SJCRH30 (cell line): ENCODE measurements at regions not wholly inside any gene's neighbourhood (a gene's known extent, or its start where the extent isn't known, plus 50 kb on each side); places are given as distances from the start of the nearest gene placed in this dataset.
"Not testable (repeated sequence)": the region's sequence is repeated elsewhere in the genome, so short reads cannot be mapped to it uniquely, and the experiment has no call there.

ENCODE experiments used
- DNase-seq, 2 experiments: peaks; one replicate each; pipeline ENCODE4 v3.0.0-alpha.2; 2015 to 2020
- H3K27ac ChIP-seq: fragments of 250-450 bp; sonication (Bioruptor Pico); 2 replicates; pipeline ENCODE4 v1.5.1; 2020; ENCODE audit warnings: mild to moderate bottlenecking, moderate library complexity
- H3K27me3 ChIP-seq: fragments of 250-450 bp; sonication (Bioruptor Pico); 2 replicates; pipeline ENCODE4 v1.5.1; 2020; ENCODE audit warnings: mild to moderate bottlenecking, moderate library complexity
- H3K36me3 ChIP-seq: fragments of 250-450 bp; sonication (Bioruptor Pico); 2 replicates; pipeline ENCODE4 v1.5.1; 2020; ENCODE audit warnings: mild to moderate bottlenecking, moderate library complexity
- H3K4me1 ChIP-seq: fragments of 250-450 bp; sonication (Bioruptor Pico); 2 replicates; pipeline ENCODE4 v1.5.1; 2020; ENCODE audit warnings: mild to moderate bottlenecking, moderate library complexity
- H3K4me3 ChIP-seq: fragments of 250-450 bp; sonication (Bioruptor Pico); 2 replicates; pipeline ENCODE4 v1.5.1; 2020; ENCODE audit warnings: mild to moderate bottlenecking, moderate library complexity
- H3K9me3 ChIP-seq: fragments of 250-450 bp; sonication (Bioruptor Pico); replicated peaks from 2 replicates; pipeline ENCODE4 v1.5.1; 2020; ENCODE audit warnings: mild to moderate bottlenecking, moderate library complexity

DNA sequence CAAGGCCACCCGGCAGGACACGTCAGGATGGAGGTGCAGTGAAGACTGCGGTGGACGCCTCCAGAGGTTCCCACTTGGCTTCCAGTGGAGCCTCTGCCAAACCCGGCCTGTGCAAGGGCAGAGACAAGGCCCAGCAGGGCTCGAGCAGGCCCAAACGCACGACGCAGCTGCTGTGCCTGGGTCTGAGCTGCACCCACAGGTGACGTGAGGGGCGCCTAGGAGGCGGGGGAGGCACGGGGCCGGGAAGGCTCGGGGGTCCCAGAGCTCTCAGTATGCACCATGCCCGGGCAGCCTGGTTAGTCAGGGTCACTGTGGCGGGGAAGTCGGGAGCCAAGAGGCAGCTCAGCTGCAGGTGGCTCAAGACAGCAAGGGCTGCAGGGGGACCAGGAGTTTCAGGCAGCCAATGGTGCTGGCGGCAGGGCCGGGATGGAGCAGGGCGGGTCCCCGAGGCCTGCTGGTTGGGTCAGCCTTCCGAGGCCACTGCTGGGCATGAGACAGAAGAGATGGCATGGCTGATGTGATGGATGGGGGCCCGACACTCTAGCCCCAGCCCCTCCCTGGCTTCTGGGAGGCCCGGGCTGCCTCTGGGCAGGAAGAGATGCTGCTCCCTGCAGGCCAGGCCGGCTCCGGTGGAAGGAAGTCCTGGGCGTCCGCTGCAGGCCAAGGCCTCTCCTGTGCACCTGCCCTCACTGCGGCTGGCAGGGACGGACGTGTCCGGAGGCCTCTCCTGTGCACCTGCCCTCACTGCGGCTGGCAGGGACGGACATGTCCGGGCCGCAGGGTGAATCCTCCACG lies 72.2 kb upstream of the CFAP46 start:
- H3K9me3 ChIP-seq = no peaks in the 10 kb centered on the region
- no peak overlapping the region for H3K4me3 ChIP-seq
- H3K27ac ChIP-seq = no peak overlapping the region
- no peaks in the 10 kb centered on the region for H3K4me1 ChIP-seq
- DNase-seq = no peak
- H3K27me3 ChIP-seq = no peaks in the 10 kb centered on the region
- no peaks in the 10 kb centered on the region for H3K36me3 ChIP-seq

GRCh38 chr10:133013463-133013862 lies 71.1 kb upstream of the CFAP46 start:
- Histone ChIP-seq H3K36me3 (no peaks in the 10 kb centered on the region), H3K27ac (no peak overlapping the region), H3K9me3 (no peaks in the 10 kb centered on the region), H3K27me3 (no peaks in the 10 kb centered on the region), H3K4me1 (no peaks in the 10 kb centered on the region), H3K4me3 (no peak overlapping the region)
- DNase-seq = no peak

DNA sequence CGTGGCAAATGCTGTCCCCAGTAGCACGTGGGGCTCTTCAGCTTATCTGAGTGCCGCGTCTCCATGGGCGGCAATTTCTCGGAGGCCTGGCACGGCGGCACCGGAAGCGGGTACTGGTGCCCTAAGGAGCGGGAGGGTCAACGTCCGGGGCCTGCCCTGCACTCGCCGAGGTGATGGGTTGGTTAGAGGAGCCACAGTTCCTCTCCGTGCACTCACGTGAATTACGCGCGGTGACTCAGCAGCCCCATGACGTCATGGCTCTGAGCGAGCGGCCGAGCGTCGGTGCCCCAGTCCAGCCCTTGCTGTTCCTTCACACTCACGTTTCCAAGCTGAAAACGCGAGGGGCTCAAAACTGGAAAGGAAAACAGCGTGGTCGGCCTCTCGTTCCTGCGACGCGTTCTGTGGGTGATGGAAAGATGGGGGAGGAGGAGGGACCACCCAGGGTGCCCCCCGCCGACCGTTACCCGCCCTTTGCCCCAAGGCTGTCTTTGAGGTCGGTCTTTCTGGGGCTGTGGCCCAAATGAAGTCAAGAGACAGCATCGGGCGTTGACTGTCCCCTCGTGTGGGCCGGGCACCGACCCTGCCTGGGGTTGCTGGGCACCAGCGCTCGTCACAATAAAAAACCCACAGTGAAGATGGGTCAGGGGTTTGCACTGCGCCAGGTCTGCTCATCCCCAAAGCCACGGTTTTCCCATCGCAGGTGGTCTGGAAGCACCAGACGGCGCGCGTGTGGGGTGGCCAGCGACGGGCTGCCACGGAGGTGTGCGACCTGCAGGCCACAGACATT lies 70.4 kb upstream of the CFAP46 start:
- no peak overlapping the region for H3K4me3 ChIP-seq
- H3K27me3 ChIP-seq = no peaks in the 10 kb centered on the region
- no peaks in the 10 kb centered on the region for H3K36me3 ChIP-seq
- H3K4me1 ChIP-seq = no peaks in the 10 kb centered on the region
- no peak overlapping the region for H3K27ac ChIP-seq
- no peak for DNase-seq
- no peaks in the 10 kb centered on the region for H3K9me3 ChIP-seq

DNA sequence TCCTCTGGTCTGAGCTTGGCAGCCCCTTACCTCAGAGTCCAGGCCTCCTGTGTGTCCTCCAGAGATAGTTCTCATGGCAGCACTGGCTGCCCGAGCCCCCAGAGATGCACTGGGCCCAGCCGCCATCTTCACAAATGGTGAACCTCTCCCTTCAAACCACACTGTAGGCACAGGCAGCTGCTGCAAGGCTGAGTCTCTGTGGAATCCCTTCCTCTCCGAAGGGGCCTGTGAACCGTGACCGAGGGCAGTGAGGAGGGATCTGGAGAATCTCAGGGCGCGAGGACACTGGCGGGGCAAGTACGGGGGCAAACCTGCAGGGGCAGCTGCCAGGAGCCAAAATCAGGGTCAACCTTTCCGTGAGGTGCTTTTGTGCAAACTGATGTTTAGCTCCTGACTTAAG lies 69.5 kb upstream of the CFAP46 start:
- H3K4me3 ChIP-seq = no peak overlapping the region
- no peaks in the 10 kb centered on the region for H3K9me3 ChIP-seq
- H3K4me1 ChIP-seq = no peaks in the 10 kb centered on the region
- no peak for DNase-seq
- H3K27me3 ChIP-seq = no peaks in the 10 kb centered on the region
- H3K36me3 ChIP-seq = no peaks in the 10 kb centered on the region
- H3K27ac ChIP-seq = no peak overlapping the region

- H3K27ac ChIP-seq, H3K4me3 ChIP-seq, H3K9me3 ChIP-seq: not testable (repeated sequence)
Measured at GRCh38 chr10:133011393-133011792, 69.0 kb upstream of the CFAP46 start.

GRCh38 chr10:133010843-133011179 lies 68.4 kb upstream of the CFAP46 start:
- not testable (repeated sequence) for H3K9me3 ChIP-seq, H3K4me3 ChIP-seq, H3K27me3 ChIP-seq, H3K27ac ChIP-seq, H3K36me3 ChIP-seq, DNase-seq, H3K4me1 ChIP-seq

More at GRCh38 chr10:133011393-133011792, 69.0 kb upstream of the CFAP46 start:
- H3K4me1 ChIP-seq, H3K36me3 ChIP-seq, H3K27me3 ChIP-seq, DNase-seq: not testable (repeated sequence)

DNA sequence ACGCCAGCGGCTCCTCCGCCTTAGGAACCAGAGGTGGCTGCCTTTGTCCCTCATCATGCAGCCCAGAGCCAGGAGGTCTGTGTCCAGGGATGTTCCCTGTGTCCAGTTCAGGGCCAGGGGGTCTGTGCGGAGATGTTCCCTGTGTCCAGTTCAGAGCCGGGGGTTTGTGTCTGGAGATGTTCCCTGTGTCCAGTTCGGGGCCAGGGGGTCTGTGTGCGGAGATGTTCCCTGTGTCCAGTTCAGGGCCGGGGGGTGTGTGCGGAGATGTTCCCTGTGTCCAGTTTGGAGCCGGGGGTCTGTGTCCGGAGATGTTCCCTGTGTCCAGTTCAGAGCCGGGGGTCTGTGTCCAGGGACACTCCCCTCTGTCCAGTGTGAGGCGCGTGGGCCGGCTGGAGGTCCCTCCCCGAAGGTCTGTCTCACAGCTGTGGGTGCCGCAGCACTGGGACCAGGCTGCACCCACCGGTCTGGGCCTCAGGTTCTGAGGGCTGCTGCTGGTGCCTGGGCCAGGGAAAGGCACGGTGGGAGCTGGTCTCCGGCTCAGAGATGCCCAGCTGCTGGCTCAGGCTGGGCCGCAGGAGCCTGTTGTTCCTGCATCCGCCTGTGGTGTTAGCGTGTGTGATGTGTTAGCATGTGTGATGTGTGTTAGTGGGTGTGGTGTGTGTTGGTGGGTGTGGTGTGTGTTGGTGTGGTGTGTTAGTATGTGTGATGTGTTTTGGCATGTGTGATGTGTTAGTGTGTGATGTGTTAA lies 67.9 kb upstream of the CFAP46 start:
- Histone ChIP-seq H3K9me3 (no peaks in the 10 kb centered on the region), H3K4me3 (no peak overlapping the region), H3K27ac (no peak overlapping the region), H3K4me1 (no peaks in the 10 kb centered on the region), H3K36me3 (no peaks in the 10 kb centered on the region), H3K27me3 (no peaks in the 10 kb centered on the region)
- no peak for DNase-seq

DNA sequence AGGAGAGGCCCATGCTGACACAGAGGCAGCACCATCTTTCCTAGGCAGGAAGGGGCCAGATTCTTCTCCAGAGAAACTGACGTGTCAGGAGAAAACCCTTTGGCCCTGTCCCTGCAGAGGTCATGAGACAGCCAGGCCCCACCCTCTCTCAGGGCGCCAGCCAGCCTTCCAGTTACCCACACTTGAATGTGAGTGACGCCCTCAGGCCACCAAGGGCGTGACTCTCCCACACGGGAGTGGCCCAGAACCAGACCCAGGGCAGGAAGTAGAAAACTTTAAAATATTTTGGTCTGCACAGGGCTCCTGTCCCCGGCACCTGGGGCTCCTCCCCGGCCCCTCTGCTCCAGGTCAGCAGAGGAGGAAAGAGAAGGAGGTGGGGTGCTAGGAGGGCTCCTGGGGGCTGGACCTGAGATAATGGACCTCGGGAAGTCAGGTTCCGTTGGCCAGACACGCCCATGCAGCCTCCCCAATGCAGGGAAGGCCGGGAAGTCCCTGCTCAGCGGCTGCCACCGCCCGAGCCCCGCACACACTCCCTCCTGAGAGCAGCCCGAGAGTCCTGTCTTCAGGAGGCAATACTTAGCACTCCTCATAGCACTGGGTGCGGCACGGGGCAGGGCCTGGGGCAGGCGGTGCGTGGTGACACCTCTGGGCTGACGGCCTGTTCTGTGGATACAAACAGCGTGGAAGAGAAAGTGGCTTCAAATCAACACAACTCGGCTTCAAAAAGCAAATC lies 67.0 kb upstream of the CFAP46 start:
- Histone ChIP-seq H3K4me3 (no peak overlapping the region), H3K27me3 (no peaks in the 10 kb centered on the region), H3K27ac (no peak overlapping the region), H3K9me3 (no peaks in the 10 kb centered on the region), H3K36me3 (no peaks in the 10 kb centered on the region), H3K4me1 (no peaks in the 10 kb centered on the region)
- DNase-seq = no peak

- Histone ChIP-seq H3K9me3 (no peaks in the 10 kb centered on the region), H3K27me3 (no peaks in the 10 kb centered on the region), H3K27ac (no peak overlapping the region), H3K36me3 (no peaks in the 10 kb centered on the region), H3K4me1 (no peaks in the 10 kb centered on the region), H3K4me3 (no peak overlapping the region)
- DNase-seq = no peak
Measured at GRCh38 chr10:133008736-133009135, 66.4 kb upstream of the CFAP46 start.

DNA sequence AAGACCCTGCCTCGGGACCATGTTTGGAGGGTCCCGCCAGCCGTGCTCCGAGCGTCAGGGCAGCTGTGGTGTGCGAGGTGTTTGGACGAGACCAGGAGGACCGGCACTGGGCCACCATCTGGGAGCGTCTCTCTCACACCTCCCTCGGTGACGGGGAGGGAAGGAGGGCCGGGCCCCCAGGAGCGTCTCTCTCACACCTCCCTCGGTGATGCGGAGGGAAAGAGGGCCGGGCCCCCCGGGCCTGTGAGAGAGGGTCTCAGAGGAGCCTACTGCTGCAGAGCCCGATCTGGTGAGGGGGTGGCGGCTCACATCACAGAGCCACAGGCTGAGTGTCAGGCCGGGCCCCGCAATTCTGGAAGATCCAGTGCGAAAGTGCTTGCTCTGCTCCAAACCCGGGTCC lies 65.8 kb upstream of the CFAP46 start:
- Histone ChIP-seq H3K4me1 (no peaks in the 10 kb centered on the region), H3K27ac (no peak overlapping the region), H3K4me3 (no peak overlapping the region), H3K27me3 (no peaks in the 10 kb centered on the region), H3K9me3 (no peaks in the 10 kb centered on the region), H3K36me3 (no peaks in the 10 kb centered on the region)
- no peak for DNase-seq

GRCh38 chr10:133007360-133007858 lies 65.0 kb upstream of the CFAP46 start:
- Histone ChIP-seq H3K4me1 (no peaks in the 10 kb centered on the region), H3K27ac (no peak overlapping the region), H3K9me3 (no peaks in the 10 kb centered on the region), H3K36me3 (no peaks in the 10 kb centered on the region), H3K4me3 (no peak overlapping the region), H3K27me3 (no peaks in the 10 kb centered on the region)
- DNase-seq = no peak

- no peak for DNase-seq
- Histone ChIP-seq H3K9me3 (no peaks in the 10 kb centered on the region), H3K4me3 (no peak overlapping the region), H3K27me3 (no peaks in the 10 kb centered on the region), H3K4me1 (no peaks in the 10 kb centered on the region), H3K36me3 (no peaks in the 10 kb centered on the region), H3K27ac (no peak overlapping the region)
Measured at GRCh38 chr10:133006806-133007205, 64.4 kb upstream of the CFAP46 start.

- H3K27me3 ChIP-seq = no peaks in the 10 kb centered on the region
- no peaks in the 10 kb centered on the region for H3K36me3 ChIP-seq
- no peak overlapping the region for H3K27ac ChIP-seq
- DNase-seq = no peak
- H3K9me3 ChIP-seq = no peaks in the 10 kb centered on the region
- no peak overlapping the region for H3K4me3 ChIP-seq
- no peaks in the 10 kb centered on the region for H3K4me1 ChIP-seq
Measured at GRCh38 chr10:133006202-133006601, 63.8 kb upstream of the CFAP46 start.

- no peak overlapping the region for H3K4me3 ChIP-seq
- H3K4me1 ChIP-seq = no peaks in the 10 kb centered on the region
- H3K27me3 ChIP-seq = no peaks in the 10 kb centered on the region
- no peak overlapping the region for H3K27ac ChIP-seq
- DNase-seq = no peak
- H3K9me3 ChIP-seq = no peaks in the 10 kb centered on the region
- H3K36me3 ChIP-seq = no peaks in the 10 kb centered on the region
Measured at GRCh38 chr10:133004478-133004877, 62.1 kb upstream of the CFAP46 start.
